ENCODE measurements at regions not wholly inside any gene's neighbourhood (a gene's known extent, or its start where the extent isn't known, plus 50 kb on each side); places are given as distances from the start of the nearest gene placed in this dataset.

DNA sequence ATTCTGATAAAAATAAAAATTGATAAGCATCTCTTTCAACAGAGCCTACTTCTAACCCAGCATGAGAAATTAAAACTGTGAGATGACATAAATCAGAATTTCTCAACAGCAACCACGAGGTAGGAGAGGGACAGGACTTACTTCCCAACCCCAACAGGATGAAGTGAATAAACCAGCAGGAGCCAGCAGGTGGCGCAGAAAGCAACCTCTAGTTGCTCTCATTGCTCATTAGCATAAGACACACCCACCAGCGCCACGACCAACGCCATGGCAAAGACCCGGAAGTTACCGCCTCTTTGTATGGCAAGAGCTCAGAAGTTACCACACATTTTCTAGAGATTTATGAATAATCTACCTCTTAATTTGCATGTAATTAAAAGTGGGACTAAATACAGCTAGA is 189.4 kb upstream of the CDH8 start:
- Histone ChIP-seq H3K27me3 (ENCODE audit: control insufficient read depth, insufficient read depth, low read length) (no peaks in the 10 kb centered on the region), H3K4me3 (ENCODE audit: low read depth in 2 of 2, low read length in 2 of 2) (no peak overlapping the region), H3K36me3 (ENCODE audit: control insufficient read depth, insufficient read depth, low read length) (no peaks in the 10 kb centered on the region), H3K4me1 (ENCODE audit: control insufficient read depth, insufficient read depth, low read length) (no peaks in the 10 kb centered on the region), H3K9me3 (ENCODE audit: control insufficient read depth, insufficient read depth, low read depth, low read length) (no peaks in the 10 kb centered on the region), H3K27ac (ENCODE audit: low read length) (no peak overlapping the region)
- intact Hi-C loops (cut with micrococcal nuclease; ENCODE audit: unreplicated experiment) (no loop called here), in situ Hi-C loops (cut with HindIII; ENCODE audit: low pct_unique_long_range_greater_than_20kb, low sequenced_read_pairs) (no loop called here)
- CTCF ChIA-PET: no interaction called here
- no TSS peak for BruUV-seq (replicated peaks)
- TF ChIP-seq, protein P1, sequence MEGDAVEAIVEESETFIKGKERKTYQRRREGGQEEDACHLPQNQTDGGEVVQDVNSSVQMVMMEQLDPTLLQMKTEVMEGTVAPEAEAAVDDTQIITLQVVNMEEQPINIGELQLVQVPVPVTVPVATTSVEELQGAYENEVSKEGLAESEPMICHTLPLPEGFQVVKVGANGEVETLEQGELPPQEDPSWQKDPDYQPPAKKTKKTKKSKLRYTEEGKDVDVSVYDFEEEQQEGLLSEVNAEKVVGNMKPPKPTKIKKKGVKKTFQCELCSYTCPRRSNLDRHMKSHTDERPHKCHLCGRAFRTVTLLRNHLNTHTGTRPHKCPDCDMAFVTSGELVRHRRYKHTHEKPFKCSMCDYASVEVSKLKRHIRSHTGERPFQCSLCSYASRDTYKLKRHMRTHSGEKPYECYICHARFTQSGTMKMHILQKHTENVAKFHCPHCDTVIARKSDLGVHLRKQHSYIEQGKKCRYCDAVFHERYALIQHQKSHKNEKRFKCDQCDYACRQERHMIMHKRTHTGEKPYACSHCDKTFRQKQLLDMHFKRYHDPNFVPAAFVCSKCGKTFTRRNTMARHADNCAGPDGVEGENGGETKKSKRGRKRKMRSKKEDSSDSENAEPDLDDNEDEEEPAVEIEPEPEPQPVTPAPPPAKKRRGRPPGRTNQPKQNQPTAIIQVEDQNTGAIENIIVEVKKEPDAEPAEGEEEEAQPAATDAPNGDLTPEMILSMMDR (IDR thresholded peaks at IDR 0.05): peak; percentile 65
- TF ChIP-seq TCF7L2 (IDR thresholded peaks at IDR 0.05; ENCODE audit: low read depth, low read length): no peak
- no peak for ATAC-seq
- peak; percentile 12 for DNase-seq (ENCODE audit: low read depth, low spot score)
- POLR2A ChIA-PET: no interaction called here

DNA sequence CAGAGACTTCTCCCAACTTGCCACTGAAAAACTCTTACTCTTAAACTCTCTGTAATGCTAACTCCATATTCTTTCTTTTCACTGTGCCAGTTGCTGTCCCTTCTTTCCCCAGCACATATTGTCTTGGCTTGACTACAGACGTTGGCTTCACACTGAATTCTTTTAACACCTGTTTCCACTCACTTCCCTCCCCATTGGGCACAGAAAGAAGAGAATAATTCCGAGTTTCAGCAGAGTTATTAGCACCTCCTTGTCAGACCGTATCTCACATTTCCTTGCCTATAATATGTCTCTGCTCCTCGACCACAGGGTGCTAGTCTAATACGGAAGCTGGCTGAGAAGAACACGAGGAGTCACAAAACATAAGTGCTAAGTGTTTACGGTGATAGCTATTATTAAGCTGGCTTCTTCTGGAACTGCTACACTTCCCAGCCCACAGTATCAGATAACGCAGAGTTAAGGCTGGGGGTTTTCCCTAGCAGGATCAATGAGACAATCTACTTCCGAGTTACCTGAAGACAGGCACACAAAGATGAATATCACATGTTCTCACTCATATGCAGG is 188.5 kb upstream of the CDH8 start:
- no TSS peak for BruUV-seq (replicated peaks)
- no peak overlapping the region for H3K4me3 ChIP-seq (ENCODE audit: low read depth in 2 of 2, low read length in 2 of 2)
- no peaks in the 10 kb centered on the region for H3K36me3 ChIP-seq (ENCODE audit: control insufficient read depth, insufficient read depth, low read length)
- in situ Hi-C loops (cut with HindIII; ENCODE audit: low pct_unique_long_range_greater_than_20kb, low sequenced_read_pairs): no loop called here
- TF ChIP-seq TCF7L2 (IDR thresholded peaks at IDR 0.05; ENCODE audit: low read depth, low read length): no peak
- no peak for TF ChIP-seq POLR2AphosphoS5 (IDR thresholded peaks at IDR 0.05; ENCODE audit: low read depth, low read length)
- TF ChIP-seq SIN3A (IDR thresholded peaks at IDR 0.05; ENCODE audit: borderline replicate concordance, insufficient read depth, low read depth, low read length): no peak
- TF ChIP-seq, protein P2, sequence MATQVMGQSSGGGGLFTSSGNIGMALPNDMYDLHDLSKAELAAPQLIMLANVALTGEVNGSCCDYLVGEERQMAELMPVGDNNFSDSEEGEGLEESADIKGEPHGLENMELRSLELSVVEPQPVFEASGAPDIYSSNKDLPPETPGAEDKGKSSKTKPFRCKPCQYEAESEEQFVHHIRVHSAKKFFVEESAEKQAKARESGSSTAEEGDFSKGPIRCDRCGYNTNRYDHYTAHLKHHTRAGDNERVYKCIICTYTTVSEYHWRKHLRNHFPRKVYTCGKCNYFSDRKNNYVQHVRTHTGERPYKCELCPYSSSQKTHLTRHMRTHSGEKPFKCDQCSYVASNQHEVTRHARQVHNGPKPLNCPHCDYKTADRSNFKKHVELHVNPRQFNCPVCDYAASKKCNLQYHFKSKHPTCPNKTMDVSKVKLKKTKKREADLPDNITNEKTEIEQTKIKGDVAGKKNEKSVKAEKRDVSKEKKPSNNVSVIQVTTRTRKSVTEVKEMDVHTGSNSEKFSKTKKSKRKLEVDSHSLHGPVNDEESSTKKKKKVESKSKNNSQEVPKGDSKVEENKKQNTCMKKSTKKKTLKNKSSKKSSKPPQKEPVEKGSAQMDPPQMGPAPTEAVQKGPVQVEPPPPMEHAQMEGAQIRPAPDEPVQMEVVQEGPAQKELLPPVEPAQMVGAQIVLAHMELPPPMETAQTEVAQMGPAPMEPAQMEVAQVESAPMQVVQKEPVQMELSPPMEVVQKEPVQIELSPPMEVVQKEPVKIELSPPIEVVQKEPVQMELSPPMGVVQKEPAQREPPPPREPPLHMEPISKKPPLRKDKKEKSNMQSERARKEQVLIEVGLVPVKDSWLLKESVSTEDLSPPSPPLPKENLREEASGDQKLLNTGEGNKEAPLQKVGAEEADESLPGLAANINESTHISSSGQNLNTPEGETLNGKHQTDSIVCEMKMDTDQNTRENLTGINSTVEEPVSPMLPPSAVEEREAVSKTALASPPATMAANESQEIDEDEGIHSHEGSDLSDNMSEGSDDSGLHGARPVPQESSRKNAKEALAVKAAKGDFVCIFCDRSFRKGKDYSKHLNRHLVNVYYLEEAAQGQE (IDR thresholded peaks at IDR 0.05; ENCODE audit: insufficient read depth in 1 of 2, low read depth in 2 of 2, low read length in 1 of 2): no peak
- TF ChIP-seq, protein P1 (IDR thresholded peaks at IDR 0.05): no peak
- no peaks in the 10 kb centered on the region for H3K27me3 ChIP-seq (ENCODE audit: control insufficient read depth, insufficient read depth, low read length)
- ChIA-PET CTCF (no interaction called here), POLR2A (no interaction called here)
- no peaks in the 10 kb centered on the region for H3K4me1 ChIP-seq (ENCODE audit: control insufficient read depth, insufficient read depth, low read length)
- ATAC-seq (no peak), DNase-seq (ENCODE audit: low read depth, low spot score) (no peak)
- intact Hi-C loops (cut with micrococcal nuclease; ENCODE audit: unreplicated experiment): no loop called here
- no peak overlapping the region for H3K27ac ChIP-seq (ENCODE audit: low read length)
- no peaks in the 10 kb centered on the region for H3K9me3 ChIP-seq (ENCODE audit: control insufficient read depth, insufficient read depth, low read depth, low read length)
